A673 (cell line): ENCODE measurements at regions not wholly inside any gene's neighbourhood (a gene's known extent, or its start where the extent isn't known, plus 50 kb on each side); places are given as distances from the start of the nearest gene placed in this dataset.

Experiments used
- EZH2 ChIP-seq: fragments of 200-600 bp; sonication (generic); IDR thresholded peaks from 2 replicates; pipeline ENCODE4 v1.6.1; 2017; ENCODE audit warnings: borderline replicate concordance, low read depth, mild to moderate bottlenecking, mixed read lengths, antibody characterized with exemption, low read length; ENCODE audit not compliant: poor library complexity, severe bottlenecking
- TF ChIP-seq, protein P1 (sequence below): fragments of 300-800, 200-600 bp; sonication (generic); conservative IDR thresholded peaks from 2 replicates; pipeline ENCODE4 v1.5.1; 2017; ENCODE audit warnings: low read depth, mild to moderate bottlenecking, antibody characterized with exemption, low read length, moderate library complexity, mixed read lengths

DNA sequence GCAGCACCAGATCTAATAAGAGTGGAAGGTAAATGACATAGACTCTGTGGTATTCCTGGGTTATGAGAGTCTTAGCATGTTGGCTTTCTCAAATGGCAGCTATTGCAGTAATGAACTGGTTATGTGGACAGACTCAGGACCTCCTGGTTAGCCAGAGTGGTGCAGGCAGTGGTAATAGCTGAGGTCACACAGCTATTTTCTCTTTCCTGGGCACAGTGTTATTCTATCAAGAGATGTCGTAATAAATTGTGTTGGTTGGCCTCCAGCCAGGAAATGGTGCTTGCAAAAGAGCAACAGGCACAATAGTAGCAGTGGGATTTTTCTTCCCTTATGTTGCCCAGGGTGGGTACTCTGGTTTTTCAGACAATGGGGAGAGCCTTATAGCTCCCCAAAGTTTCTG, 279.2 kb upstream of the FGF16 start:
- TF ChIP-seq, protein P1, sequence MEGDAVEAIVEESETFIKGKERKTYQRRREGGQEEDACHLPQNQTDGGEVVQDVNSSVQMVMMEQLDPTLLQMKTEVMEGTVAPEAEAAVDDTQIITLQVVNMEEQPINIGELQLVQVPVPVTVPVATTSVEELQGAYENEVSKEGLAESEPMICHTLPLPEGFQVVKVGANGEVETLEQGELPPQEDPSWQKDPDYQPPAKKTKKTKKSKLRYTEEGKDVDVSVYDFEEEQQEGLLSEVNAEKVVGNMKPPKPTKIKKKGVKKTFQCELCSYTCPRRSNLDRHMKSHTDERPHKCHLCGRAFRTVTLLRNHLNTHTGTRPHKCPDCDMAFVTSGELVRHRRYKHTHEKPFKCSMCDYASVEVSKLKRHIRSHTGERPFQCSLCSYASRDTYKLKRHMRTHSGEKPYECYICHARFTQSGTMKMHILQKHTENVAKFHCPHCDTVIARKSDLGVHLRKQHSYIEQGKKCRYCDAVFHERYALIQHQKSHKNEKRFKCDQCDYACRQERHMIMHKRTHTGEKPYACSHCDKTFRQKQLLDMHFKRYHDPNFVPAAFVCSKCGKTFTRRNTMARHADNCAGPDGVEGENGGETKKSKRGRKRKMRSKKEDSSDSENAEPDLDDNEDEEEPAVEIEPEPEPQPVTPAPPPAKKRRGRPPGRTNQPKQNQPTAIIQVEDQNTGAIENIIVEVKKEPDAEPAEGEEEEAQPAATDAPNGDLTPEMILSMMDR = no peak
- no peak for TF ChIP-seq EZH2
